Natural killer cell (primary cell): ENCODE measurements at regions not wholly inside any gene's neighbourhood (a gene's known extent, or its start where the extent isn't known, plus 50 kb on each side); places are given as distances from the start of the nearest gene placed in this dataset.

Source experiments
- ATAC-seq, 3 donors: fragments of 150-1000 bp in 2 of 3; fragments of 200-7000 bp in 1 of 3; cut with Tn5 transposase; 1 replicate in 1 of 3; 2 replicates in 2 of 3; pipeline ENCODE4 v1.10.0; 2021; ENCODE audit warnings: mild to moderate bottlenecking in 2 of 3, moderate library complexity in 2 of 3
- DNase-seq, 2 donors: peaks; one replicate each; pipeline versions ENCODE4 v3.0.0 to v3.0.0-alpha.2; 2013 to 2021; ENCODE audit warnings: mixed read lengths in 1 of 2
- H3K27ac ChIP-seq: one replicate; pipeline ENCODE4 v1.5.1; 2013; ENCODE audit warnings: mild to moderate bottlenecking, low read length
- H3K27me3 ChIP-seq: one replicate; pipeline ENCODE4 v1.6.1; 2013; ENCODE audit warnings: low read length; ENCODE audit not compliant: control insufficient read depth, insufficient read depth
- H3K36me3 ChIP-seq: one replicate; pipeline ENCODE4 v1.6.1; 2013; ENCODE audit warnings: low read length; ENCODE audit not compliant: control insufficient read depth, insufficient read depth
- H3K4me1 ChIP-seq: one replicate; pipeline ENCODE4 v1.6.1; 2013; ENCODE audit warnings: low read length; ENCODE audit not compliant: control insufficient read depth, insufficient read depth
- H3K4me3 ChIP-seq: one replicate; pipeline ENCODE4 v1.5.1; 2013; ENCODE audit warnings: low read length
- H3K9me3 ChIP-seq: one replicate; pipeline ENCODE4 v1.6.1; 2013; ENCODE audit warnings: low read length; ENCODE audit not compliant: control insufficient read depth, insufficient read depth
- H3K27ac Mint-ChIP-seq, 2 donors: one replicate each; pipeline ENCODE4 v1.8.0; 2022; ENCODE audit warnings: mild to moderate bottlenecking in 2 of 2, mixed read lengths in 2 of 2, moderate library complexity in 1 of 2
- H3K27me3 Mint-ChIP-seq, 2 donors: one replicate each; pipeline ENCODE4 v1.8.0; 2022; ENCODE audit warnings: low read depth in 2 of 2, mixed read lengths in 2 of 2
- H3K36me3 Mint-ChIP-seq: one replicate; pipeline ENCODE4 v1.8.0; 2022; ENCODE audit warnings: mixed read lengths
- H3K4me1 Mint-ChIP-seq, 2 donors: one replicate each; pipeline ENCODE4 v1.8.0; 2022; ENCODE audit warnings: mixed read lengths in 2 of 2
- H3K4me3 Mint-ChIP-seq: one replicate; pipeline ENCODE4 v1.8.0; 2022; ENCODE audit warnings: mild to moderate bottlenecking, moderate library complexity, mixed read lengths
- H3K9me3 Mint-ChIP-seq, 2 donors: one replicate each; pipeline ENCODE4 v1.8.0; 2022; ENCODE audit warnings: mixed read lengths in 2 of 2
- WGBS: methylation state at CpG from one replicate; pipeline ENCODE4 v1.1.7; 2013; ENCODE audit warnings: missing lambda C conversion rate; ENCODE audit not compliant: insufficient coverage; 5-methylcytosine and 5-hydroxymethylcytosine counted together
- intact Hi-C: fragments of 100-400 bp; cut with micrococcal nuclease; formaldehyde crosslinking; loops from one replicate; pipeline ENCODE4 v1.14.2; 2022
- TF ChIP-seq, protein P1 (sequence below): fragments of 200-600 bp; IDR thresholded peaks from one replicate; pipeline ENCODE4 v1.8.0; 2022; ENCODE audit warnings: antibody characterized with exemption

DNA sequence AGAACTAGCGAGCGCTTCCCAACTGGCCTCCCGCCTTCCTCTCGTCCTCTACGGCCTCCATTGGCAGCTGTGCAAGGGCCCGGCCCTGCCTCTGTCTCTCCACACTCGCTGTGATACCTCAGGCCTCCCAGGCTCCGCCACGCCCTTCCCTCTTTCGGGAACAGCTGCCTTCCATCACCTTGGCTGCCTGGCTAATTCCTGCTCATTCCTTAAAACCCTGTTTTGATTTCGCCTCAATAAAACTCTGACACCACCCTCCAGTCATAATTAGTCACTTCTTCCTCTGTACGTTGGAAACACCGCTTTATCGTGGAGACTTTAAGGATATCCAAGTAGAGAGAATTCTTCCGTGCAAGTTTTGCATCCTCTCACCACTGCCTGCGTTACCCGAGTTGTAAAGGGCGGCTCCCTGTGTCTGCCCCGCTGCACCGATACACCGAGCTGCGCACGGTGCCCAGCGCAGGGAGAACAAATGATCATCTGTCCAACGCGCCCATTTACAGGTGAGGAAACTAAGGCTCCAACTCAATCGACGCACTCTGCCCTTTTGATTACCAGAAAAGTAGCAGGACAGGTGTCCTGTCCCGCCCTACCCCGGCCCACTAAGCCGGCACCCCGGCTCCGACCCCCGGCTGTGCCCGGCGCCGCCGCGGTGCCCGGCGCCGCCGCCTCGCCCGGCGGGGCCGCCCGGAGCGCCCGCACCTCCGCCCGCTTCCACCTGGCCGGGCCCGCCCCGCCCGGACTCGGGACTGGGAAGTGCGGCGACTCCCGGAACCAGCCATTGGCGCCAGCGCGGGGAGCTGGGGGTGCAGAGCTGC lies 139.7 kb downstream of the SEC14L1 start:
- H3K27ac ChIP-seq, result no peak overlapping the region
- peak in 2 of 3 donors; percentile 16 to 22 for ATAC-seq

DNA sequence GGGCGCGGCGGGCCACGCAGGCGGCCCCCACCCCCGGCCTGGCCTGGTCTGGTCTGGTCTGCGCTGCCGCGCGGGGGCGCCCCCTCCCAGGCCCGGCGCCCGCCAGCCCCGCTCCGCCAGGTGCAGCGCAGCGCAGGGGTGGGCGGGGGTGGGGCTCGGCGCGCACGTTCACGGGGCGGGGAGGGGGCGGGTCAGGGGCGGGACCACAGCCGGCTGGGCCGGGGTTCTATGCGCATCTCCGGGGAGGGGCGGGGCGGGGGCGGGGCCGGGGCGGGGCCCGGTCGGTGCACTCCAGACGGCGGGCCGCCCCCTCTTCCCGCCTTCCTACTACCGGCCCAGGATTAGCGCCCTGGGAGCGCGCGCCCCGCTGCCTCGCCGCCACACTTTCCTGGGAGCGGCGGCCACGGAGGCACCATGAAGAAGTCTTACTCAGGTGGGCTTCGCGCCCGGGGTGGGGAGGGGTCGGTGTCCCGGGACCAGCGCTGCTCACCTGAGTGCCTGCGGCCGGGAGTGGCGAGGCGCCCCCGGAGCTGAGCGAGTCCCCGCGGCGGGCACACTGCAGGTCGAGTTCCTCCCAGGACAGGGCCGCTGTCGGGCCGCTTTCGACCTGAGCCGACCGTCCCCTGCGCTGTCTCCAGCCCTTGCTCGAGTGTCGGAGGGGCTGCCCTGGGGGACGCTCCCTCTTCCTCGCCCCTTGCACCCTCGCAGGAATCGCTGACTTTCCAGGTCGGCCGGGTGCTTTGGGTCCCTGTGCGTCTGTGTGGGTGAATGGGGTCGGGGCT lies 140.5 kb downstream of the SEC14L1 start:
- no peak overlapping the region for H3K27ac ChIP-seq
- TF ChIP-seq, protein P1, sequence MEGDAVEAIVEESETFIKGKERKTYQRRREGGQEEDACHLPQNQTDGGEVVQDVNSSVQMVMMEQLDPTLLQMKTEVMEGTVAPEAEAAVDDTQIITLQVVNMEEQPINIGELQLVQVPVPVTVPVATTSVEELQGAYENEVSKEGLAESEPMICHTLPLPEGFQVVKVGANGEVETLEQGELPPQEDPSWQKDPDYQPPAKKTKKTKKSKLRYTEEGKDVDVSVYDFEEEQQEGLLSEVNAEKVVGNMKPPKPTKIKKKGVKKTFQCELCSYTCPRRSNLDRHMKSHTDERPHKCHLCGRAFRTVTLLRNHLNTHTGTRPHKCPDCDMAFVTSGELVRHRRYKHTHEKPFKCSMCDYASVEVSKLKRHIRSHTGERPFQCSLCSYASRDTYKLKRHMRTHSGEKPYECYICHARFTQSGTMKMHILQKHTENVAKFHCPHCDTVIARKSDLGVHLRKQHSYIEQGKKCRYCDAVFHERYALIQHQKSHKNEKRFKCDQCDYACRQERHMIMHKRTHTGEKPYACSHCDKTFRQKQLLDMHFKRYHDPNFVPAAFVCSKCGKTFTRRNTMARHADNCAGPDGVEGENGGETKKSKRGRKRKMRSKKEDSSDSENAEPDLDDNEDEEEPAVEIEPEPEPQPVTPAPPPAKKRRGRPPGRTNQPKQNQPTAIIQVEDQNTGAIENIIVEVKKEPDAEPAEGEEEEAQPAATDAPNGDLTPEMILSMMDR, result no peak
- ATAC-seq, result peak; percentile 90 to 92 (median 91)

More for the DNA sequence above, 139.7 kb downstream of the SEC14L1 start:
- Mint-ChIP-seq H3K27me3 (peaks cover 24 to 27% of the 10 kb centered on the region in 2 donors), H3K4me1 (peaks cover 16 to 18% of the 10 kb centered on the region in 2 donors), H3K27ac (peak overlapping the region; percentile 65 to 71), H3K4me3 (peak overlapping the region; percentile 83), H3K9me3 (no peaks in the 10 kb centered on the region), H3K36me3 (no peaks in the 10 kb centered on the region)
- peak in 1 of 2 donors; percentile 39 for DNase-seq
- Histone ChIP-seq H3K36me3 (no peaks in the 10 kb centered on the region), H3K4me3 (peak overlapping the region; percentile 19), H3K4me1 (peaks cover 20% of the 10 kb centered on the region), H3K27me3 (peaks cover 19% of the 10 kb centered on the region), H3K9me3 (no peaks in the 10 kb centered on the region)
- intact Hi-C loops, result no loop called here
- 18% methylated on average over 63 of the region's 63 CpGs for WGBS
- TF ChIP-seq, protein P1, result no peak

DNA sequence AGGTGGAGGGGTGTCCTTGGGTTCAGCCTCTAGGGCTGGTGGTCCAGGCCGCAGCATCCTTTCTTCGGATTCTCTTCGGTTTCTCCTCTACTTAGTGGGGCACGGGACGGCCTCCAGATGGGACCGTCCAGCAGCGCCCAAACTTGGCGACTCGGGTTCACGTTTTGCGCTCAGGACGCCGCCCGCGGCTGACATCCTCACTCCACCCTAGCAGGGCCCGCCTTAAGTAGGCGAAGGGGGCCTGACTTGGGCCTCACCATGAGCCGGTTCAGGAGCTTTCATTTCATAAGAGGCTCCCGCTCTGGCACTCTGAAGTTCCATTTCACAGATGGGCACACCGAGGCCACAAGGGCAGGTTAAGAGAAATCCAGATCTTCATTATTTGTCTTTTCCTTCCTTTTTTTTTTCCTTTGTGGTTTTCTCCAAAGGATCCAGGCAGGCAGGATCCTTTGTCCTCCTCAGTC lies 141.2 kb downstream of the SEC14L1 start:
- Histone ChIP-seq H3K4me3 (peak overlapping the region; percentile 43), H3K36me3 (no peaks in the 10 kb centered on the region), H3K4me1 (peaks cover 28% of the 10 kb centered on the region), H3K27ac (no peak overlapping the region), H3K27me3 (peaks cover 21% of the 10 kb centered on the region), H3K9me3 (no peaks in the 10 kb centered on the region)
- H3K36me3 Mint-ChIP-seq, result no peaks in the 10 kb centered on the region
- H3K4me3 Mint-ChIP-seq, result peak overlapping the region; percentile 89
- no peak for DNase-seq
- no peak for ATAC-seq
- no peaks in the 10 kb centered on the region for H3K9me3 Mint-ChIP-seq
- TF ChIP-seq, protein P1, result no peak
- intact Hi-C loops, result no loop called here
- peak overlapping the region; percentile 88 to 91 for H3K27ac Mint-ChIP-seq
- H3K27me3 Mint-ChIP-seq, result peaks cover 24 to 28% of the 10 kb centered on the region in 2 donors
- WGBS, result 57% methylated on average over 20 of the region's 20 CpGs
- peaks cover 16 to 23% of the 10 kb centered on the region in 2 donors for H3K4me1 Mint-ChIP-seq

More for the DNA sequence above, 140.5 kb downstream of the SEC14L1 start:
- Mint-ChIP-seq H3K27me3 (peaks cover 24 to 31% of the 10 kb centered on the region in 2 donors), H3K4me1 (peaks cover 16 to 23% of the 10 kb centered on the region in 2 donors), H3K4me3 (peak overlapping the region; percentile 89), H3K36me3 (no peaks in the 10 kb centered on the region), H3K27ac (peak overlapping the region; percentile 88 to 91), H3K9me3 (no peaks in the 10 kb centered on the region)
- Histone ChIP-seq H3K4me3 (peak overlapping the region; percentile 43), H3K27me3 (peaks cover 21% of the 10 kb centered on the region), H3K36me3 (no peaks in the 10 kb centered on the region), H3K9me3 (no peaks in the 10 kb centered on the region), H3K4me1 (peaks cover 28% of the 10 kb centered on the region)
- peak; percentile 58 to 87 for DNase-seq
- intact Hi-C loops, result no loop called here
- 1% methylated on average over 86 of the region's 86 CpGs for WGBS
